HT1080 (cell line): ENCODE measurements at regions not wholly inside any gene's neighbourhood (a gene's known extent, or its start where the extent isn't known, plus 50 kb on each side); places are given as distances from the start of the nearest gene placed in this dataset.

Experiments used
- DNase-seq: peaks from one replicate; pipeline ENCODE4 v3.0.0-alpha.2; 2015; ENCODE audit warnings: low read depth

DNA sequence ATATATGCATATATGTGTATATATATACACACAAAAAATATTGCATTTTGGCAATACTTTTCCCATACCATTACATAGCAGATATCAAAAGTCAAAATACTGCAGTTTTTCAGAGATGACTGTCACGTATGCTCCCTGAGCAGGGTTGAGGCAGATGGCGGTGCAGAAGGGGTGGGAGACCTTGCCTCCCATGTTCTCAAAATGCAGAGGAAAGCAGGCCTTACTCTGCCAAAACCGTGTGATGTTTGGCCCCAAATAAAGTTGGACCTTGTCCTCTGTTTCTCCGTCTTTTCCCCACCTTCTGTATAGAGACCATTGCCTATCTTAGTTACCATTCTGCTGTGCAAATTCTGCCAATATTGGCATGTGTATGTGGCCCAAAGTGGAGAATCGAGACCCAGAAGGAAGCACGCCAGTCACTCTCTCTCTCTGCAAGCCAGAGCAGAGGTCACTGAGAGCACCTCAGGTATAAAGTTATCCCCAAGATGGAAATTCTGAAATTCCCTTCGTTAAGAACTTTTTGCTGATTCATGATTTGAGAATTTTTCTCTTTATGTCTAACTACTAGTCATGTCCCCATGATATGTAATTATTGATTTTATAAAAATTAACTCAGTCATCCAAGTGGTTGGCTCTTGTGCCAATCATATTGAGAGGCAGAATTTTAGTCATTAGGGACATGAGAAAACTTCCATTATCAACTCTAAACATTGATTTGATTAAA lies 898.8 kb downstream of the EPHA4 start:
- DNase-seq: no peak

DNA sequence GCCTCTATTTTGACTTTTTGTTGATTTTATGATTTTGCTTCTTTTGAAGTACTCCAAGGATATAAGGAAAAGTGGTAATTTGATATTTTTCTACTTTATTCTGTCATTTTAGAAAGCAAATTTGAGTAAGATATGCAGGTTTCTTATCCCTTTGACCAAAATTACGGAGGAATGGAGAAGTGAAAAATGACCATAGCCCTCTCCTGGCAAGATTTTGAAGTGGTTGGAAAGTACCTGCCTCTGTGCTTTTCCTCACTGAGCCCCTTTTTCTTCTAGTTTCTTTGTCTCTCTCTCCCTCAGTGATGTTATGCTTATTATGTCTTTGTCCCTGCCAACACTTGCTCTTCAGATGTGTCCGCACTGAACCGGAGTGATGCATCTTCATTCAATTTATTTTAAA lies 898.1 kb downstream of the EPHA4 start:
- no peak for DNase-seq

DNA sequence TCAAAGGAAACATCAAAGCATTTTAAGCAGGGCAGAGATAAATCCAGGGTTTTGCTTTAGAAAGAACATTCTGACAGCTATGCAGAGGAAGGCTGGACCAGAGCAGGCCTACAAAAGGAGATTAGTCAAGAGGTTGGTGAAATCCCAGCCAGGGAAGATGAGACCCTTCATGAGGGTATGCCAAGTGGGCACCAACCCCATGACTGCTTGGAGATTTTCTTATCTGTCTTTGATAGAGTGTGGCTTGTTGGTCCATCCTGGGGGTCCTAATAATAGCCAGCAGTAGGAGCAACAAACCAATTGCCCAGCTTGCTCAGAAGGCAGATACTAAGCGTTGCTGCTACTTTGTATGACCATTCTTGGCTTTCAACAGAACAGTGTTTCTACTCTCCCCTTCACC lies 895.4 kb downstream of the EPHA4 start:
- no peak for DNase-seq

DNA sequence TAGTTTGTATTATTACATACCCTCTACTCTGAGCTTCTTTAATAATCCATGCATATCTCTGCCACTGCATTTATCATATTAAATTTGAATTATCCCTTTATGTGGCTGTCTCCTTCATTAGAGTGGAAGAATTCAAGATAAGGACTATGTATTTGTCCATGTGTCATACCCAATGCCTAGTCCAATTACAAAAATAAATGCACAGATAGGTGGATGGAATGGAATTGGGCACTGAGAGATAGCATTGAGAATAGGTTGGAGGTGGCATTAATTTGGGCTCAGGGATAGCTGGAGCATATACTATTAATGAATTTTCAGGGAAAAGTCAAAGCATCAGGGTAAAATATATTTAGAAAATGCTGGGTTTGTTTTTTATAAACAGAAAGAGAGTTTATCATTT lies 893.2 kb downstream of the EPHA4 start:
- no peak for DNase-seq

DNA sequence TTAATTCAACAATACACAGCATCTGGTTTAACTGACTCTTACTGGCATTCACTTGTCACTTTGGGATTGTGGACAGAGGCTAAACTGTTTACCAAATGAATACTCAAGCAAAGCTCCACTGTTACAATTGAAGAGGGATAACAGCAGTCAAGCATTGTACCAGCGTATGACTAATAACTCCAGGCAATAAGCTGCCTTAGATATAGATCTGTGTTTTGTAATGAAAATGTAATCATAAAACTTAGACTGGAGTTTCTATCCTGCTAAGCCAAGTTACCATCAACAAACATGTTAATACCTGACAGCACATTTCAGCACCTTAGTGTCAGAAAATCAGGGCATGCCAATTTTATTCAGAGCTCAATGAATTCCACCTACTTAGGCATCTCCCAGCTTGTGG lies 889.5 kb downstream of the EPHA4 start:
- DNase-seq: no peak

DNA sequence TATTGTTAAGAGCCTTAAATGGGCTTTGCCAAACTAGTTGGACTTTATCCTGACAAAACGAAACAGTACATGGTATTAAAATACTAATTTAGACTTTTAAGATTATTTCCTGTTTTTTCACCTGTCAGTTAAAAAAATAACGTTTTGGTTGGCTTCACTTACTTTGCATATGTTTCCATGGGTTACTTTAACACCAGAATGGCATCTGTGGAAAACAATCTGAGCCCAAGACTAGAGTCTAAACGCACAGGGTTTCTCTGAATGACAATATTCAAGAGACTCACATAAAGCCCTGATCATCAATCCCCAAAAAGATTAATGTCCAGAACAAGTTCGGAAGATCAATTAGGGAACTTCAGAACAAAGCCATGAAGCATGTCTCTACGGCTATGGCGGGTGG lies 888.0 kb downstream of the EPHA4 start:
- no peak for DNase-seq

DNA sequence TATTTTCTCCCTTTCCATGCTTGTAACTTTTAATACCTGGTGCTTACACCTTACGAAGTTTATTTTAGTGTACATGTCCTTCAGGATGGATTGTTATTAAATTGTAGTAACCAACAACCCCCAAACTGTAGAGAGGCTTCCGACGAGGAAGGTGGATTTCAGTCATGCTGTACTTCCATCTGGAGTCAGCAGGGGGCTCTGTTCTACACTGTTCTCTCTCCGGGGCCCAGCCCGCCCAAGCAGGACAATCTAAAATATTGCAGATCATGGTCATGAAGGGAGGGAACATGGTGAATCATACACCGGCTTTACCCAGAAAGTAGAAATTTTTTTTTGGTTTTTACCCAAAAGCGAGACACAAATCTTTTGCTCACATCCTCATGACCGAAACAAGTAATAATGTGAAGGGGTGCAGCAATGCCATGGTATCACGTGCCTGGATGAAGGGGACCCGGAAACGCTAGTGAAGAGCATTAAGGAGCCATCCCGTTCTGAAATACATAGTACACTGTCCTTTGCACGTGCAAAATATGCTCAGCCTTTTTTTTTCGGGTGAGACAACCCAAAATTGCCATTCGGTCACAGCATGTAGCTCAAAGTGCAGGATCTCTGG lies 884.8 kb downstream of the EPHA4 start:
- DNase-seq: peak; percentile 44

DNA sequence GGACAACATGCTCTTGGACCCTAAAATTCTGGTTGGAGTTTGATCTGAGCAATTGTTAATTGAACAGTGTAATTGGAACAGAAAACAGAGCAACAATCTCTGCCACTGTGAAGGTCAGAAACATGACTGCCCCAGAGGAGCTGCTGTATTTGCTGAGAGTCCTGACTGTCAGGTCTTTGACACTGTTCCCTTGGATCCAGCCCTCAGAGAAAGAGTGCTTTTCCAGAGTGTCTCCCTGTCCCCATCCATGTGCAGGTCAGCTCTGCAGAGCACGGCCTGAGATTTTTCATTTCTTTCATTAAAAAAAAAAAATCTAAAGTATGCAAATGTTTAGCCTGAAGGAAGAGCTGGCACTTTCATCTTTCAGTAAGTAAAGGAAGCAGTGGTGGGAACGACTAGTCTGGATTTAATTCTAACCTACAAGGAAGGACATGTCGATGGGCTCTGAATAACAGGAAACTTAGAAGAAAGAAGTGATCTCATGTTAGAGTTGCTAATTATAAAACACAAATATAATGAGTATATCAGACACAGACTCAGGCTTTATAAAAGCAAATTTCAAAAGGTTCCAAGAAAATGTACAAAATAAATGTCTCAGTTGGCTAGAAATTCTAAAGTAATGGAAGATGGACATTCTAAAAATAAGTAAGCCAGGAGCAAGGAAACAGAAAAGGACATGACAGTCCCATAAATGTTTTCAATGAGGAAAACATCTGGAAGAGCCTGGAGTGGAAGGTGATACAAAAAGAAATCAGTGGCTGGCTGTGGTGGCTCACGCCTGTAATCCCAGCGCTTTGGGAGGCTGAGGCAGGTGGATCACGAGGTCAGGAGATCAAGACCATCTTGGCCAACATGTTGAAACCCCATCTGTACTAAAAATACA lies 876.5 kb downstream of the EPHA4 start:
- DNase-seq: no peak

DNA sequence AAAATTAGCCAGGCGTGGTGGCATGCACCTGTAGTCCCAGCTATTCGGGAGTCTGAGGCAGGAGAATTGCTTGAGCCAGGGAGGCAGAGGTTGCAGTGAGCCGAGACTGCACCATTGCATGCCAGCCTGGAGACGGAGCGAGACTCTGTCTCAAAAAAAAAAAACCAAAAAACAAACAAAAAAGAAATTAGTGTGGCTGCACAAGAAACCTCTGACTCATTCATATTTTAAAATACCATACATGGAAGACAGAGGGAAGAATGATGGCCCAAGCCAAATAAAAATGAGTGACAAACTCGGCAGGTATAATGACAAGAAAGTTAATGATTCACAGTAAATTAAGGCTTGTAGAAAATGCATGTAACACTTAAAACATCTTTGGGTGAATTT lies 875.8 kb downstream of the EPHA4 start:
- no peak for DNase-seq

DNA sequence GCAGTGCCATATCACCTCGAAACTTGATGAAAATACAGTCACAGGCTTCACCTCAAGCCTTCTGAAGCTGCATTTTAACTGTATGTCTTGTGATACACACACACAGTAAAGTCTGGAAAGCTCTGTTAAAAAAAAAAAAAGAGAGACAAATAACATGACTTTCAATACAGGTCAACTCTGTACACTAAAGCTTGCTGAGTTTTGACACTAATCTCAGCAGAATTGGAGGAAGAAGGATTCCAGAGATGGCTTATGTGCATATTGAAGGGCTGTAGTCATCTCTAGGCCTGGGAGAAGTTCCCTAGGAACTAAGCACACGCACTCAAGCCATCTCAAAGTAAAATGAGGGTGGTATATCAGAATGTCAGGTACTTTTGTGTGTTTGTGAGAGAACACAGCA lies 875.1 kb downstream of the EPHA4 start:
- DNase-seq: no peak

DNA sequence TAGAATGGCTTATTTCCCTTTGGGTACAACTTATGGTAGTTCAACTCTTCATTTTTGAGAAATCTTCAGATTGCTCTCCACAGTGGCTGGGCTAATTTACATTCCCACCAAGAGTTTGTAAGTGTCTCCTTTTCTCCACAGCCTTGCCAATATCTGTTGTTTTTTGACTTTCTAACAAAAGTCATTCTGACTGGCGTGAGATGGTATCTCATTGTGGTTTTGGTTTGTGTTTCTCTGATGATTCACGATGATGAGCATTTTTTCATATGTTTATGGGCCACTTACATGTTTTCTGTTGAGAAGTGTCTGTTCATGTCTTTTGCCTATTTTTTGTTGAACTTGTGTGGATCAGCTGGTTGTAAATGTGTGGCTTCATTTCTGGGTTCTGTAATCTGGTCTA lies 871.0 kb downstream of the EPHA4 start:
- peak; percentile 38 for DNase-seq

DNA sequence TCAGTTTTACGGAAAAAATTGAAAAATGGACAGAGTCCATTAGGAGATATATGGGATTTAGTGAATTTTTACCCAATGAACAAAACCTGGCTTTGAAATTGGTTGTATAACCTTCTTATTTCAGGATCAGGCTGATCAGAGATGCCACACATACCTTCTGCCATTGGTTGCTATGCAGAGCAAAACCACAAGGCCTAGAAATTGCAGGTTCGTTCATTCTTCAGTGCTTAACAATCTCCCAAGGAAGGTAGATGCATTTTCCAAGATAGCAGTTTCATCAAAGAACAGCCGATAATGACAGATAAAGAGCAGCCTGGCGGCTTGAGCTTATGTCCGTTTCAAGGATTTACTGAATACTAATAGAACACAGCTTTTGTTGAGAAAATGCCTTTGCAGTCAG lies 868.8 kb downstream of the EPHA4 start:
- peak; percentile 26 for DNase-seq

DNA sequence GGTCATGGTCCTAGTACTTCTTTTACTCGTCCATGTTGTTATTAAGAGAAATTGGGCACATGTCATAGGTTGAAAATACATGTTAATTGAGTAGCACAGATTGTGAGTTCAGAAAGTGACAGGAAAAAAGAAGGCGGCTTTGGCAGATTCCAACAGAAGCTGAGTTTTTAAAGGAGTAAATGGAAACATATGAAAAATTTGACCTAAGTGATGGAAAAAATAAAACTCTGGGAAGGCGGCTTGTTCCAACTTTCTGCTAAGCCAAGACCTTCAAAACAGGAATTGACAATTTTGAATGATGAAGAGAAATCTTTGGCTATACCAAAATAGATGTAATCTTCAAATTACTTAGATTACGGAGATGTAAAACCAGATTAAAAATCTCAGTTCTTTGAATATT lies 868.0 kb downstream of the EPHA4 start:
- DNase-seq: no peak

DNA sequence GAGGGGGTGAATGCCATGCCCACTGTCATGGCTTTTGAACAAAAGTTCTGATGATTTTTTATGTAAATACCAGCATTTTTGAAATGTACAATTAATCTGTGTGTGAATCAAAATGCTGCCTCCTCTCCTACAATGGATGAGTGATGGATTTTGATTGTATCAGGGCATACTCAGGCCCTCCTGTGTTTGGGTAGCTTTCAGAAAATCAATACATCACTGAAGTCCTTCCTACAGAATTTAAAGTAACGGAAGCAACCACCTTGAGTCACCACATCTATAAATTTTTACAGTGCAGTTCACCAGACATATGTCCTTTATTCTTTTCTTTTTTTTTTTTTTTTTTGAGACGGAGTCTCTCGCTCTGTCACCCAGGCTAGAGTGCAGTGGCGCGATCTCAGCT lies 867.3 kb downstream of the EPHA4 start:
- no peak for DNase-seq

DNA sequence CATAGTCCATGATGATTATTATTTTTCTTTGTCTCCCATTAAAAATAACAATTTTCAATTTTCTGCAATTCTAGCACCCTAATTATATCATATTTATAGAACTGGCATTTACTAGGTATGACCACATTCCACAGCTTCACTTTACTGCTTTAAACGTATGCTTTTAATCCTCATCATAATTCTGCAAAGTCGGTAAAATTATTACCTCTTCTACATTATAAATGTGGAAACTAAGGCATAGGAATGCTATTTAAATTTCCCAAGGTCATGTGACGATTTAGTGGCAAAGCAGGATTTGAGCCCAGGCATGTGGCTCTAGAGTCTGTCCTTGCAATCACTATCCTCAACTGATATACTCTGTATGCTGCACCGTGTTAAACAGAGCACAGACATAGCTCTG lies 866.4 kb downstream of the EPHA4 start:
- DNase-seq: no peak

DNA sequence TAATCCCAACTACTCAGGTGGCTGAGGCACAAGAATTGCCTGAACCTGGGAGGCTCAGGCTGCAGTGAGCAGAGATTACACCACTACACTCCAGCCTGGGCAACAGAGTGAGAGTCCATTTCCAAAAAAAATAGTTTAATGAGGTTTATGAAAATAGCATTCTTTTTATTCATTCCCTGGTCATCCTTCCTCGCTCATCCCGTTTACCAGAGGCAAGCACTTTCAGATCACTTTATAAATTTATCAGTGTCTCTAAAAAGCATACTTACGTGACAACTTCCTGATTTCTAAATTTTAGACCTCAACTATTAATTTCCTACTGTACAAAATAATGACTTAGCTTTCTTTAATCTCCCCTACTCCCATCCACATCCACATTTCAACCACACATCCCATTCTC lies 864.8 kb downstream of the EPHA4 start:
- no peak for DNase-seq

DNA sequence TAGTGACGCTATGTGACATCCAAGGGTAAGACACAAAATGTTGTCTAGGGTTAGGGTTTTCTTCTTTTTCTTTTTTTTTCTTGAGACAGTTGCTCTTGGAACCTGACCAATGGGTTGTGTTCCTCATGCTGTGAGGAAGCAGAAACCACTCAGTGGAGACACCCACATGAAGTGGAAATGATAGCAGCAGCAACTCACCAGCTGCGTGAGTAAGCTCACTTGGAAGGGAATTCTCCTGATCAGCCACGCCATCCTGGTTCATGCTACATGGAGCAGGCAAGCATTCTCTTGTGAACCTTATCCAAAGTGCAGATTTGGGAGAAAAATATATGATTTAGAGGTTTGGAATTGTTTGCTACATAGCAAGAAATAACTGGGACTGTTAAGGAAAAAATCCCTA lies 863.7 kb downstream of the EPHA4 start:
- DNase-seq: peak; percentile 73

DNA sequence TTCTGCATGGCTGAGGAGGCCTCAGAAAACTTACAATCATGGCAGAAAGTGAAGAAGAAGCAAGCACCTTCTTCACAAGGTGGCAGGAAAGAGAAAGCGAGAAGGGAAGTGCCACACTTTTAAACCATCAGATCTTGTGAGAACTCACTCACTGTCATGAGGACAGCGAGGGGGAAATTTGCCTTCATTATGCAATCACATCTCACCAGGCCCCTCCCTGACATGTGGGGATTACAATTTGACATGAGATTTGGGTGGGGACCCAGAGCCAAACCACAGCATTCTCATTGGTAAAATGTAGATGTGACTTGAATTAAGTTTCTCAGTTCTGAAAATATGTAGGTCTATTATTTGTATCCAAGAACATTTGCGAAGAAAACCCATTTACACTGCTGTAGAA lies 854.8 kb downstream of the EPHA4 start:
- no peak for DNase-seq

DNA sequence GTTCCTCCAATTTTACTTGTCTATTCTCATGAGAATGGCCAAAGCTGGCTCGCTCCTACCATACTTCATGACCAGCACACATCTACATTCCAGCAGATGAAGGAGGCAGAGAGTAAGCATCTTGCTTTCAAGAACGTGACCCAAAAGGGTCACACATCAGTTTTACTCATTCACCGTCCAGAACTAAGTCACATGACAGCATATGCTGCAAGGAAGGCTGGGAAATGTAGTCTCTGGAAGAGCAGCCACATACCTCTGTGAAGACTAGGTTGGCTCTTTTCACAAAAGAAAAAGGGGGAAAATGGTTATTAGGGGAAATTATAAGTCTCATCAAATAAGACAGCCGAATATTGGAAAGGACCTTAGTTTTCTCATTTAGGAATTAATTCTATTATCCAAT lies 835.3 kb downstream of the EPHA4 start:
- peak; percentile 30 for DNase-seq

DNA sequence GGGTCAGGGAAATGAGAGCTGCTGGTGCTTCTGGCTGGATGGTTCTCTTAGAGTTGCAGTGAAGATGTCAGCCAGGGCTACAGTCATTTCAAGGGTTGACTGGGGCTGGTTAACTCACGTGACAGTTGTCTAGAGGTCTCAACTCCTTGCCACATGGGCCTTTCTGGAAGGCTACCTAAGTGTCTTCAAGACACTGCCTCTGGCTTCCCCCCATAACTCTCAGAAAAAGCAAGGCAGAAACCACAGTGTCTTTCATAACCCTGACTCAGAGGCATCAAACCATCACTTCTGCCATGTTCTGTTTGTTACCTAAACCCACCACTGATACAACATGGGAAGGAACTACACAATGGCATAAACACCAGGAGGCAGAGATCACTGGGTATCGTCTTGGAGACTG lies 828.9 kb downstream of the EPHA4 start:
- DNase-seq: no peak

DNA sequence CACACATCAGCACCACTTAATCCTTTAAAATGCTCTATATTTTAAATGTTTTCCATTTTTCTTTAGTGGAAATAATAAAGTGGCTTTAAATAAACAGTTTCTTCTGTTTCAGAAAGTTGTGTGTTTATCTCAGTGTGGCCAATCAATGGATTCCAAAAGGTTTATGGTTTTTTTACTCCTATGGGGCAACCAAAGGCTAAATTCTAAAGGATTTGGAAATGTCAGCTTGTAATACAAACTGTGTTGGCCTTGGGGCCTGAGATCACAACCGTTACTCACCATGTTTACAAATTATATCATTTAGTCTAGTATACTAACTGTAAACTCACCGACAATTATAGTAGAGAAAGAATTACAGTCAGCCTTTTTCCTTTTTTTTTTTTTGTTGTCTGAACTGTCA lies 827.2 kb downstream of the EPHA4 start:
- DNase-seq: no peak

DNA sequence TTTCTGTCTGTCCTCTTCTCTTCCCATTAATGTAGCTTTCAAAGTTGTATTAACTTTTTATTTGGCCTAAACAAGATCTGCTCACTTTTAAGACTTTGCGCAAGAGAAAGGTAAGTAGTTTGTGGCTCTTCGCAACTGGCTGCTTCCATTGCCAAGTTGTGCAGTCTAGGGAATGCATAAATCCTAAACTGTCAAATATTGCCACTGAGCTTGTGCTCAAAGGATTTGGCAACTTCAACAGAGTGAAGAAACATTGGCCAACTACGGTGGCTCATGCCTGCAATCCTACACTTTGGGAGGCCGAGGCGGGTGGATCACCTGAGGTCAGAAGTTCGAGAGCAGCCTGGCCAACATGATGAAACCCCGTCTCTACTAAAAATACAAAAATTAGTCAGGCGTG lies 826.4 kb downstream of the EPHA4 start:
- DNase-seq: no peak

DNA sequence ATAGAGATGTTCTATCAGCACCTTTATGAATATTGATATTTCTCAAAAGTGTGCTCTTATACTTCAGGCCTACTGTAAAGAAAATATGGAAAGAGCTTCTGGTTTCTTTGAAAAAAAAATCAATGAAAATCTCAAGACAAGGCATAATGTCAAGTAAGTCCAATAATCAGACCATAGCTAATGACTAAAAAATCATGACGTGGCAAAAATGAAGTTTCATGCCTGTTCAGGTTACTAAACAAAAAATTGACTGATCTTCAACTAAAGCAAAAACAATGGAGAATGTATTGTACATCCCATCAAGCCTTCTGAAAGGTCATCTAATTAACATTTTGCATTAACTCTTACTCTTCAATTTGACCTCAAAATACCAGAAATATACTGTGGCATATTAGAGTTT lies 824.4 kb downstream of the EPHA4 start:
- no peak for DNase-seq
